ENCODE measurements at regions not wholly inside any gene's neighbourhood (a gene's known extent, or its start where the extent isn't known, plus 50 kb on each side); places are given as distances from the start of the nearest gene placed in this dataset.

DNA sequence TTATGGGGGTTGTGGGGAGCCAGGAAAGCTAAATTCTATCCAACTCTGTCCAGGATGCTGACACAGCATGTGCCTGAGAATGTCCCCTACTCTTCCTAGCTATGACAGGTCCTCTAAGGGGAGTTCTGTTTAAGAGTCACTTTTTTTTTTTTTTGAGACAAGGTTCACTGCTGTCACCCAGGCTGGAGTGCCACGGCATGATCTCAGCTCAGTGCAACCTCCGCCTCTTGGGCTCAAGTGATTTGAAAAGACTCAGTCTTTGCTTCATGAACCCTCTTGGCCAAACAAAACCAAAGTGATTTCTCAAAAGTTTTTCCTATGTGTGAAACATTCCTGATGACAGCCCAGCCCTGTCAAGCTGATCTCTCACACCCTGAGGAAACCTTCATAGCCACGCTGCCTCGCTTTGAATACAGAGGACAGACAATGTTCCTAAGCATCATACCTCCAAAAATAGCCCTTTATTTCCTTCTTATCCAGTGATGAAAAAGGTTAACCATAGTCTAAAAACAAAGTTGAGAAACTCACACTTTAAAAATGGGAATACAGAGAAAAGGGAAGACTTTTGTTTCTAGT is 105.5 kb upstream of the PROK2 start:
- POLR2A ChIA-PET, result no interaction called here
- no peak for TF ChIP-seq TCF7L2 (IDR thresholded peaks at IDR 0.05; ENCODE audit: low read depth, low read length)
- no peak for TF ChIP-seq CTCF (IDR thresholded peaks at IDR 0.05)
- TF ChIP-seq REST (IDR thresholded peaks at IDR 0.05; ENCODE audit: insufficient read depth in 1 of 2, low read depth in 2 of 2, low read length in 1 of 2), result no peak
- TF ChIP-seq POLR2AphosphoS5 (IDR thresholded peaks at IDR 0.05; ENCODE audit: low read depth, low read length), result no peak
- TF ChIP-seq SIN3A (IDR thresholded peaks at IDR 0.05; ENCODE audit: borderline replicate concordance, insufficient read depth, low read depth, low read length), result no peak
- CTCF ChIA-PET, result no interaction called here
- no peak for ATAC-seq
- Histone ChIP-seq H3K4me1 (ENCODE audit: control insufficient read depth, insufficient read depth, low read length) (no peaks in the 10 kb centered on the region), H3K36me3 (ENCODE audit: control insufficient read depth, insufficient read depth, low read length) (no peaks in the 10 kb centered on the region), H3K27me3 (ENCODE audit: control insufficient read depth, insufficient read depth, low read length) (no peaks in the 10 kb centered on the region; the same call in 1 of the 2 replicates), H3K27ac (ENCODE audit: low read length) (no peak overlapping the region), H3K4me3 (ENCODE audit: low read depth in 2 of 2, low read length in 2 of 2) (no peak overlapping the region), H3K9me3 (ENCODE audit: control insufficient read depth, insufficient read depth, low read depth, low read length) (no peaks in the 10 kb centered on the region)
- intact Hi-C loops (cut with micrococcal nuclease; ENCODE audit: unreplicated experiment), result no loop called here
- in situ Hi-C loops (cut with HindIII; ENCODE audit: low pct_unique_long_range_greater_than_20kb, low sequenced_read_pairs), result no loop called here
- BruUV-seq (replicated peaks), result no TSS peak
- DNase-seq (ENCODE audit: low read depth, low spot score), result no peak

DNA sequence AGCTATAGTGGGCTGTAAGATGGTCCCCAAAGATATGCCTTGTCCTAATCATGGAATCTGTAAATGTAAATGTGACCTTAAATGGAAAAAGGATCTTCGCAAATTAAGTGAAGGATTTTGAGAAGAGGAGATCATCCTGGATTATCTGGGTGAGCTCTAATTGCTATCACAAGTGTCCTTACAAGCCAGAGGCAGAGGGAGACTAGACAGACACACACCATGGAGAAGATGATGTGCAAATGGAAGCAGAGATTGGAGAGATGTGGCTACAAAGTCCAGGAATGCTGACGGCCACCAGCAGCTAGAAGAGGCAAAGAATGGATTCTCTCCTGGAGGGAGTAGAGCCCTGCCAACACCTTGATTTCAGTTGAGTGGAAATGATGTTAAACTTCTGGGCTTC is 102.3 kb upstream of the PROK2 start:
- TF ChIP-seq CTCF (IDR thresholded peaks at IDR 0.05), result no peak
- TF ChIP-seq REST (IDR thresholded peaks at IDR 0.05; ENCODE audit: insufficient read depth in 1 of 2, low read depth in 2 of 2, low read length in 1 of 2), result no peak
- no peak for TF ChIP-seq TCF7L2 (IDR thresholded peaks at IDR 0.05; ENCODE audit: low read depth, low read length)
- no peak for TF ChIP-seq SIN3A (IDR thresholded peaks at IDR 0.05; ENCODE audit: borderline replicate concordance, insufficient read depth, low read depth, low read length)
- TF ChIP-seq POLR2AphosphoS5 (IDR thresholded peaks at IDR 0.05; ENCODE audit: low read depth, low read length), result no peak
- Histone ChIP-seq H3K4me3 (ENCODE audit: low read depth in 2 of 2, low read length in 2 of 2) (no peak overlapping the region), H3K27ac (ENCODE audit: low read length) (no peak overlapping the region), H3K36me3 (ENCODE audit: control insufficient read depth, insufficient read depth, low read length) (no peaks in the 10 kb centered on the region), H3K9me3 (ENCODE audit: control insufficient read depth, insufficient read depth, low read depth, low read length) (no peaks in the 10 kb centered on the region), H3K27me3 (ENCODE audit: control insufficient read depth, insufficient read depth, low read length) (no peaks in the 10 kb centered on the region; the same call in 1 of the 2 replicates), H3K4me1 (ENCODE audit: control insufficient read depth, insufficient read depth, low read length) (no peaks in the 10 kb centered on the region)
- intact Hi-C loops (cut with micrococcal nuclease; ENCODE audit: unreplicated experiment), result no loop called here
- ATAC-seq, result no peak
- ChIA-PET POLR2A (no interaction called here), CTCF (no interaction called here)
- in situ Hi-C loops (cut with HindIII; ENCODE audit: low pct_unique_long_range_greater_than_20kb, low sequenced_read_pairs), result no loop called here
- DNase-seq (ENCODE audit: low read depth, low spot score), result no peak
- BruUV-seq (replicated peaks), result no TSS peak
